ENCODE measurements at regions not wholly inside any gene's neighbourhood (a gene's known extent, or its start where the extent isn't known, plus 50 kb on each side); places are given as distances from the start of the nearest gene placed in this dataset.

- Histone ChIP-seq H3K4me3 (no peak overlapping the region), H3K27ac (no peak overlapping the region), H3K9me3 (no peaks in the 10 kb centered on the region), H3K27me3 (no peaks in the 10 kb centered on the region), H3K4me1 (no peaks in the 10 kb centered on the region), H3K36me3 (no peaks in the 10 kb centered on the region)
- TF ChIP-seq CTCF (IDR thresholded peaks at IDR 0.05) (no peak), POLR2A (IDR thresholded peaks at IDR 0.05) (no peak)
- intact Hi-C loops (cut with DNase I), result no loop called here
- ATAC-seq (no peak), DNase-seq (no peak)
- 75% methylated on average over 1 of the region's 1 CpG for WGBS (ENCODE audit: insufficient coverage, low coverage, low lambda C conversion rate, missing lambda C conversion rate)
These were observed 97.7 kb upstream of the ANKRD55 start for GRCh38 chr5:56330806-56331205.

GRCh38 chr5:56330167-56330566 lies 97.0 kb upstream of the ANKRD55 start:
- no peak overlapping the region for H3K27ac ChIP-seq
- TF ChIP-seq POLR2A (IDR thresholded peaks at IDR 0.05) (no peak), CTCF (IDR thresholded peaks at IDR 0.05) (no peak)
- ATAC-seq (no peak), DNase-seq (no peak)
- 92% methylated on average over 2 of the region's 2 CpGs for WGBS (ENCODE audit: insufficient coverage, low coverage, low lambda C conversion rate, missing lambda C conversion rate)
- no peaks in the 10 kb centered on the region for H3K4me1 ChIP-seq
- H3K4me3 ChIP-seq, result no peak overlapping the region
- no peaks in the 10 kb centered on the region for H3K9me3 ChIP-seq
- H3K27me3 ChIP-seq, result no peaks in the 10 kb centered on the region
- no peaks in the 10 kb centered on the region for H3K36me3 ChIP-seq
- intact Hi-C loops (cut with DNase I), result no loop called here

GRCh38 chr5:56329652-56330051 lies 96.5 kb upstream of the ANKRD55 start:
- no peaks in the 10 kb centered on the region for H3K4me1 ChIP-seq
- ATAC-seq (no peak), DNase-seq (no peak)
- intact Hi-C loops (cut with DNase I), result no loop called here
- no peaks in the 10 kb centered on the region for H3K27me3 ChIP-seq
- TF ChIP-seq CTCF (IDR thresholded peaks at IDR 0.05) (no peak), POLR2A (IDR thresholded peaks at IDR 0.05) (no peak)
- H3K9me3 ChIP-seq, result no peaks in the 10 kb centered on the region
- no peak overlapping the region for H3K27ac ChIP-seq
- H3K4me3 ChIP-seq, result no peak overlapping the region
- H3K36me3 ChIP-seq, result no peaks in the 10 kb centered on the region
- 65% methylated on average over 3 of the region's 3 CpGs for WGBS (ENCODE audit: insufficient coverage, low coverage, low lambda C conversion rate, missing lambda C conversion rate)

GRCh38 chr5:56328753-56329560 lies 95.8 kb upstream of the ANKRD55 start:
- Histone ChIP-seq H3K27ac (no peak overlapping the region), H3K27me3 (no peaks in the 10 kb centered on the region), H3K36me3 (no peaks in the 10 kb centered on the region), H3K4me3 (no peak overlapping the region), H3K4me1 (no peaks in the 10 kb centered on the region), H3K9me3 (no peaks in the 10 kb centered on the region)
- TF ChIP-seq POLR2A (IDR thresholded peaks at IDR 0.05), result no peak
- TF ChIP-seq CTCF (IDR thresholded peaks at IDR 0.05), result no peak
- intact Hi-C loops (cut with DNase I), result no loop called here
- WGBS (ENCODE audit: insufficient coverage, low coverage, low lambda C conversion rate, missing lambda C conversion rate), result 47% methylated on average over 3 of the region's 3 CpGs
- ATAC-seq (peak in 1 of 4 donors; percentile 66), DNase-seq (no peak)

All from right lobe of liver (tissue), 6 donors.